PC-9 (cell line): ENCODE measurements at regions not wholly inside any gene's neighbourhood (a gene's known extent, or its start where the extent isn't known, plus 50 kb on each side); places are given as distances from the start of the nearest gene placed in this dataset.

Experiments
- CTCF ChIP-seq: fragments of 200-600 bp; sonication (generic); conservative IDR thresholded peaks from 2 replicates; pipeline ENCODE4 v1.6.1; 2017; ENCODE audit warnings: mixed run types, antibody characterized with exemption, mild to moderate bottlenecking, moderate library complexity
- EZH2 ChIP-seq: fragments of 200-600 bp; sonication (generic); IDR thresholded peaks from 2 replicates; pipeline ENCODE4 v1.8.0; 2017; ENCODE audit warnings: antibody characterized with exemption, low read depth

DNA sequence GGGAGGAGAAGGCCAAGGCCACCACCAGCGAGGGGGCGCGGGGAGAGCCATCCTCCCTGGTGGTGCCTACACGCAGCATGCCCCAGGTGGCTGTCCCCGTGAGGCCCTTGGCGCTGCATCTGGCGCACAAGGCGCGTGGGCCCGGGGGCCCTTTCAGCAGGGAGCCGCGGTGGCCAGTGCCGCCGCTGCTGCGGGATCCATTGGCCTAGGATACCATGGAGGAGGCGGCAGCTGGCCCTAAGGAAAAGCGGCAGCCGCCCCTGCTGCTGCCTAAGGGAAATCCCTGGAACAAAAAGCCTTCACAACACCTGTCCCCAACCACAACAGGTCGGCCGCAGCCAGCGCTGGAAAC lies 1059.6 kb downstream of the TECRL start:
- no peak for TF ChIP-seq CTCF
- TF ChIP-seq EZH2 = no peak
